PC-3 (cell line): ENCODE measurements at regions not wholly inside any gene's neighbourhood (a gene's known extent, or its start where the extent isn't known, plus 50 kb on each side); places are given as distances from the start of the nearest gene placed in this dataset.

Experiments
- ATAC-seq: fragments of 200-7000 bp; cut with Tn5 transposase; 2 replicates; pipeline ENCODE4 v1.9.1; 2020; ENCODE audit warnings: mild to moderate bottlenecking, moderate library complexity
- BruUV-seq: library from RNA; stranded (reverse); fragments of 400-500 nt; replicated peaks from 2 replicates; lab custom pipeline; 2021; lab: Mats Ljungman, UMichigan
- CTCF ChIA-PET: fragments of 300-600 bp; sonication (Branson Sonifier 250); formaldehyde crosslinking; loops from one replicate; lab custom pipeline; 2022; ENCODE audit warnings: antibody characterized with exemption; lab: Charles Lee
- POLR2A ChIA-PET: fragments of 300-600 bp; sonication (Branson Sonifier 250); formaldehyde crosslinking; loops from one replicate; lab custom pipeline; 2022; ENCODE audit warnings: antibody characterized with exemption; ENCODE audit not compliant: unreplicated experiment; lab: Charles Lee
- DNase-seq: peaks from one replicate; pipeline ENCODE4 v3.0.0-alpha.2; 2015
- H2AFZ ChIP-seq: fragments of 300-600 bp; sonication (generic); 2 replicates; pipeline ENCODE4 v1.6.0; 2016; ENCODE audit warnings: antibody characterized with exemption, low read length
- H3F3A ChIP-seq: fragments of 300-600 bp; sonication (generic); one replicate; pipeline ENCODE4 v1.6.0; 2017; ENCODE audit warnings: antibody characterized with exemption, low read length, control low read depth, mild to moderate bottlenecking; ENCODE audit not compliant: unreplicated experiment
- H3K27ac ChIP-seq: fragments of 300-600 bp; sonication (generic); 2 replicates; pipeline ENCODE4 v1.5.1; 2016; ENCODE audit warnings: mild to moderate bottlenecking, low read length
- H3K27me3 ChIP-seq: fragments of 300-600 bp; sonication (generic); 2 replicates; pipeline ENCODE4 v1.6.1; 2016; ENCODE audit warnings: low read length, mixed read lengths
- H3K36me3 ChIP-seq: fragments of 300-600 bp; sonication (generic); 2 replicates; pipeline ENCODE4 v1.6.1; 2016; ENCODE audit warnings: low read depth, mixed run types, low read length, mixed read lengths
- H3K4me1 ChIP-seq: fragments of 300-600 bp; sonication (generic); 2 replicates; pipeline ENCODE4 v1.5.1; 2016; ENCODE audit warnings: low read length; ENCODE audit not compliant: insufficient read depth
- H3K4me2 ChIP-seq: fragments of 300-600 bp; sonication (generic); 2 replicates; pipeline ENCODE4 v1.6.0; 2016; ENCODE audit warnings: low read length
- H3K4me3 ChIP-seq: fragments of 300-600 bp; sonication (generic); 2 replicates; pipeline ENCODE4 v1.5.1; 2016; ENCODE audit warnings: mild to moderate bottlenecking, low read length, mixed read lengths
- H3K79me2 ChIP-seq: fragments of 300-600 bp; sonication (generic); 2 replicates; pipeline ENCODE4 v1.6.1; 2017; ENCODE audit warnings: low read length, mixed read lengths
- H3K9ac ChIP-seq: fragments of 300-600 bp; sonication (generic); 2 replicates; pipeline ENCODE4 v1.6.0; 2016; ENCODE audit warnings: mild to moderate bottlenecking, low read length
- H3K9me2 ChIP-seq: fragments of 300-600 bp; sonication (generic); replicated peaks from 2 replicates; pipeline ENCODE4 v1.6.1; 2016; ENCODE audit warnings: mixed run types, low read length, mixed read lengths
- H3K9me3 ChIP-seq: fragments of 300-600 bp; sonication (generic); 2 replicates; pipeline ENCODE4 v1.6.1; 2016; ENCODE audit warnings: low read length, mixed read lengths
- H4K20me1 ChIP-seq: fragments of 300-600 bp; sonication (generic); 2 replicates; pipeline ENCODE4 v1.6.1; 2016; ENCODE audit warnings: low read length, mixed read lengths
- EZH2 ChIP-seq: fragments of 300-600 bp; sonication (generic); IDR thresholded peaks from one replicate; pipeline ENCODE4 v1.6.1; 2017; ENCODE audit warnings: antibody characterized with exemption, mild to moderate bottlenecking, low read length; ENCODE audit not compliant: unreplicated experiment
- EZH2phosphoT487 ChIP-seq: fragments of 300-600 bp; sonication (generic); IDR thresholded peaks from 2 replicates; pipeline ENCODE4 v1.6.1; 2018; ENCODE audit warnings: mild to moderate bottlenecking, antibody characterized with exemption, low read length, borderline replicate concordance
- intact Hi-C: fragments of 100-400 bp; cut with micrococcal nuclease; formaldehyde crosslinking; loops from 2 replicates; pipeline ENCODE4 v1.9.0; 2023
- TF ChIP-seq, protein P1 (sequence below): fragments of 300-600 bp; sonication (generic); conservative IDR thresholded peaks from 2 replicates; pipeline ENCODE4 v1.5.1; 2017; ENCODE audit warnings: antibody characterized with exemption, low read depth, mild to moderate bottlenecking, low read length

GRCh38 chr10:117734731-117735405, 192.3 kb downstream of the EMX2 start:
- intact Hi-C loops: no loop called here
- POLR2A ChIA-PET: no interaction called here
- Histone ChIP-seq H3K9me3 (no peaks in the 10 kb centered on the region), H3K9ac (no peak overlapping the region), H3K4me1 (peaks cover 7% of the 10 kb centered on the region), H3K4me3 (no peak overlapping the region), H3K27me3 (peaks cover 44% of the 10 kb centered on the region), H3K9me2 (no peaks in the 10 kb centered on the region), H3F3A (no peaks in the 10 kb centered on the region), H3K79me2 (no peaks in the 10 kb centered on the region), H2AFZ (no peak overlapping the region), H3K36me3 (no peaks in the 10 kb centered on the region), H4K20me1 (no peaks in the 10 kb centered on the region), H3K4me2 (no peak overlapping the region), H3K27ac (no peak overlapping the region)
- TF ChIP-seq, protein P1, sequence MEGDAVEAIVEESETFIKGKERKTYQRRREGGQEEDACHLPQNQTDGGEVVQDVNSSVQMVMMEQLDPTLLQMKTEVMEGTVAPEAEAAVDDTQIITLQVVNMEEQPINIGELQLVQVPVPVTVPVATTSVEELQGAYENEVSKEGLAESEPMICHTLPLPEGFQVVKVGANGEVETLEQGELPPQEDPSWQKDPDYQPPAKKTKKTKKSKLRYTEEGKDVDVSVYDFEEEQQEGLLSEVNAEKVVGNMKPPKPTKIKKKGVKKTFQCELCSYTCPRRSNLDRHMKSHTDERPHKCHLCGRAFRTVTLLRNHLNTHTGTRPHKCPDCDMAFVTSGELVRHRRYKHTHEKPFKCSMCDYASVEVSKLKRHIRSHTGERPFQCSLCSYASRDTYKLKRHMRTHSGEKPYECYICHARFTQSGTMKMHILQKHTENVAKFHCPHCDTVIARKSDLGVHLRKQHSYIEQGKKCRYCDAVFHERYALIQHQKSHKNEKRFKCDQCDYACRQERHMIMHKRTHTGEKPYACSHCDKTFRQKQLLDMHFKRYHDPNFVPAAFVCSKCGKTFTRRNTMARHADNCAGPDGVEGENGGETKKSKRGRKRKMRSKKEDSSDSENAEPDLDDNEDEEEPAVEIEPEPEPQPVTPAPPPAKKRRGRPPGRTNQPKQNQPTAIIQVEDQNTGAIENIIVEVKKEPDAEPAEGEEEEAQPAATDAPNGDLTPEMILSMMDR: no peak
- TF ChIP-seq EZH2phosphoT487 (no peak), EZH2 (no peak)
- no TSS peak for BruUV-seq
- ATAC-seq: no peak
- no peak for DNase-seq
- CTCF ChIA-PET: no interaction called here

DNA sequence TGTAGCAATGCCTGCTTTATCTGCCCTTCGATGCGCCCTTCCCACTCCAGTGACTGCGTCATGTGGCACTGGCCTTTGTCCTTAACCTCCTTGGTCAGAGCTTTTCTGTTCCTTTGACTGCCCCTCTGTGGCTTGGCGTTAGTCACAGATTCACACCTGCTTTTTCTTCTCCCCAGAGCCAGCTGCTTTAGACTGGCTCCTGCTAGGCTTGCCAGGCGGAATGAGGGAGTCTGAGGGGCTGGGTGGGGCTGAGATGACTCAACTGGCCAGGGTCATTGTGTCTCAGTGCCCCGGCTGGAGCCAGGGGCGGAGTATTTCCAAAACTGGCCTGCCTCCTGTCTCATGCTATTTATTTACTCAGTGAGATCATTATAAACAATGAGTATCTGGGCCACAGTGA, 194.1 kb downstream of the EMX2 start:
- Histone ChIP-seq H3K9me2 (no peaks in the 10 kb centered on the region), H3K36me3 (no peaks in the 10 kb centered on the region), H3K4me2 (no peak overlapping the region), H3K9me3 (no peaks in the 10 kb centered on the region), H3K79me2 (no peaks in the 10 kb centered on the region), H3K27ac (no peak overlapping the region), H3K4me3 (no peak overlapping the region), H3K9ac (no peak overlapping the region), H4K20me1 (no peaks in the 10 kb centered on the region), H3K27me3 (peaks cover 26% of the 10 kb centered on the region), H3F3A (no peaks in the 10 kb centered on the region), H2AFZ (no peak overlapping the region), H3K4me1 (peaks cover 7% of the 10 kb centered on the region)
- intact Hi-C loops: no loop called here
- POLR2A ChIA-PET: no interaction called here
- no TSS peak for BruUV-seq
- TF ChIP-seq EZH2: no peak
- TF ChIP-seq EZH2phosphoT487: no peak
- TF ChIP-seq, protein P1: no peak
- ATAC-seq (peak; percentile 53), DNase-seq (peak; percentile 62)
- CTCF ChIA-PET: no interaction called here

DNA sequence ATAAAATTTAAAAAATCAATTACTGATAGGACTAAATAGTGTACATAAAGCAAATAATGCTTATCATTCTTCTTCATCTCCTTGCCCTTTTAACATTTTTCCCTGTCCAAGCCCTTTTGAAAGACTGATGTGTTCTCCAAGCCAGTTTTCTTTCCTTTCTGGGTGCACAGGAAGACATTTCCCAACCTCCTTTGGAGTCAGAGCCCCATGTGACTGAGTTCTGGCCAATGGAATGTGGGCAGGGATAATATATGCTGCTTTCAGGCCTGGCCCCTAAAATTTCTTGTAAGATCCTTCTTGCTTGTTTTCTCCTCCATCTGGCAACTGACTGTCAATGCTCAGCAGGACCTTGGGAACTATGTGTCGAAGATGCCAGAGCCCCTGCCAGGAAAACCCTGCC, 197.5 kb downstream of the EMX2 start:
- peaks cover 7% of the 10 kb centered on the region for H3K4me1 ChIP-seq
- no peak for DNase-seq
- POLR2A ChIA-PET: no interaction called here
- no peak for ATAC-seq
- H3K9ac ChIP-seq: no peak overlapping the region
- CTCF ChIA-PET: no interaction called here
- no peak overlapping the region for H3K4me2 ChIP-seq
- no peak overlapping the region for H3K4me3 ChIP-seq
- BruUV-seq: no TSS peak
- intact Hi-C loops: no loop called here
- H2AFZ ChIP-seq: no peak overlapping the region
- no peak for TF ChIP-seq EZH2
- no peak for TF ChIP-seq EZH2phosphoT487
- TF ChIP-seq, protein P1: no peak
- no peaks in the 10 kb centered on the region for H3F3A ChIP-seq
- no peaks in the 10 kb centered on the region for H4K20me1 ChIP-seq
- no peaks in the 10 kb centered on the region for H3K9me3 ChIP-seq
- no peaks in the 10 kb centered on the region for H3K36me3 ChIP-seq
- no peaks in the 10 kb centered on the region for H3K79me2 ChIP-seq
- peaks cover 12% of the 10 kb centered on the region; the same call in 1 of the 2 replicates for H3K27me3 ChIP-seq
- H3K9me2 ChIP-seq: no peaks in the 10 kb centered on the region
- no peak overlapping the region for H3K27ac ChIP-seq
